ENCODE measurements at regions not wholly inside any gene's neighbourhood (a gene's known extent, or its start where the extent isn't known, plus 50 kb on each side); places are given as distances from the start of the nearest gene placed in this dataset.
"Not testable (repeated sequence)": the region's sequence is repeated elsewhere in the genome, so short reads cannot be mapped to it uniquely, and the experiment has no call there.

- no peaks in the 10 kb centered on the region for H3K27me3 Mint-ChIP-seq
- no peak overlapping the region for H3K27ac Mint-ChIP-seq
- intact Hi-C loops (cut with micrococcal nuclease): no loop called here
These were observed 428.6 kb upstream of the CAMK1G start for GRCh38 chr1:209154912-209155311.

GRCh38 chr1:209155546-209155945 lies 428.0 kb upstream of the CAMK1G start:
- H3K36me3 Mint-ChIP-seq (ENCODE audit: low read depth): no peaks in the 10 kb centered on the region
- H3K4me3 Mint-ChIP-seq: no peak overlapping the region
- DNase-seq: no peak
- H3K4me1 Mint-ChIP-seq: no peaks in the 10 kb centered on the region
- no peaks in the 10 kb centered on the region for H3K27me3 Mint-ChIP-seq
- no peak overlapping the region for H3K27ac Mint-ChIP-seq
- no peaks in the 10 kb centered on the region for H3K9me3 Mint-ChIP-seq
- intact Hi-C loops (cut with micrococcal nuclease): no loop called here

More at GRCh38 chr1:209154912-209155311, 428.6 kb upstream of the CAMK1G start:
- Mint-ChIP-seq H3K9me3 (no peaks in the 10 kb centered on the region), H3K4me3 (no peak overlapping the region), H3K36me3 (ENCODE audit: low read depth) (no peaks in the 10 kb centered on the region), H3K4me1 (no peaks in the 10 kb centered on the region)
- DNase-seq: no peak

- no peaks in the 10 kb centered on the region for H3K4me1 Mint-ChIP-seq
These were observed 426.5 kb upstream of the CAMK1G start for GRCh38 chr1:209156991-209157390.

DNA sequence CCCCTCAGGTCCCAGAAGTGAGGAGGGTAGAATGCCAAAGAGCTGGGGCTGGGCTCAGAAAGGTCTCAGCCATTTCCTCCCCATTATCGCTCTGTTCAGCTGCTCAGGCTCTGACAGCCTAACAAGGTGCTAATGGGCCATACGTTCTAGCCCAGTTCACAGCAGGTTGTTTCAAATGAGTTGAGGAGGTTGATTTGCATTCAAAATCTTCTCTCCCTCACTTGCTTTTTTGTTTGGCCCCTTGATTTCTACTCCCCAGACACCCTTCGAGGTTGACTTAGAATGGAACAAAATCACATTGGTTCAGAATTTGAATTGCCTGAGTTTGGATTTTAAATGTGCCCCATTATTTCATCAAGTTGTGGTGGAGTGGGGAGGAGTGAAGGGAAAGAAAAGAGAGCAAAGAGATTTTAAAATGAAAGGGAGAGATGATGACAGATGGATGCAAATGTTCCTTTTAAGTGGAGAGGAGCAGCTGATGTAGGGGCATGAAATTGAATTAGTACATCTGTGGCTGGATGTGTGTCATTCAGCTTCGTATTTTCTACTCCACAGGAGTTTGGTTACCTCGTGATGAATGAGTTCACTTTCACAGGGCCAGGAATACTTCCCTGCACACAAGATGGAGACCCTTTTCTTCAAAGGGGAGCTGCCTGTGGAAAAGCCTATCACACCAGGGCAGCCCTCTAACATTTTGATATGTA lies 425.8 kb upstream of the CAMK1G start:
- Mint-ChIP-seq H3K36me3 (ENCODE audit: low read depth) (no peaks in the 10 kb centered on the region), H3K4me3 (no peak overlapping the region), H3K27me3 (no peaks in the 10 kb centered on the region), H3K4me1 (no peaks in the 10 kb centered on the region), H3K9me3 (no peaks in the 10 kb centered on the region), H3K27ac (no peak overlapping the region)
- no peak for DNase-seq
- intact Hi-C loops (cut with micrococcal nuclease): no loop called here

More at GRCh38 chr1:209156991-209157390, 426.5 kb upstream of the CAMK1G start:
- intact Hi-C loops (cut with micrococcal nuclease): no loop called here
- Mint-ChIP-seq H3K27me3 (no peaks in the 10 kb centered on the region), H3K4me3 (no peak overlapping the region), H3K27ac (no peak overlapping the region), H3K36me3 (ENCODE audit: low read depth) (no peaks in the 10 kb centered on the region), H3K9me3 (no peaks in the 10 kb centered on the region)
- DNase-seq: no peak

GRCh38 chr1:209158851-209159250 lies 424.7 kb upstream of the CAMK1G start:
- Mint-ChIP-seq H3K9me3 (no peaks in the 10 kb centered on the region), H3K27ac (no peak overlapping the region), H3K4me3 (no peak overlapping the region), H3K27me3 (no peaks in the 10 kb centered on the region), H3K36me3 (ENCODE audit: low read depth) (no peaks in the 10 kb centered on the region), H3K4me1 (no peaks in the 10 kb centered on the region)
- intact Hi-C loops (cut with micrococcal nuclease): no loop called here
- no peak for DNase-seq

DNA sequence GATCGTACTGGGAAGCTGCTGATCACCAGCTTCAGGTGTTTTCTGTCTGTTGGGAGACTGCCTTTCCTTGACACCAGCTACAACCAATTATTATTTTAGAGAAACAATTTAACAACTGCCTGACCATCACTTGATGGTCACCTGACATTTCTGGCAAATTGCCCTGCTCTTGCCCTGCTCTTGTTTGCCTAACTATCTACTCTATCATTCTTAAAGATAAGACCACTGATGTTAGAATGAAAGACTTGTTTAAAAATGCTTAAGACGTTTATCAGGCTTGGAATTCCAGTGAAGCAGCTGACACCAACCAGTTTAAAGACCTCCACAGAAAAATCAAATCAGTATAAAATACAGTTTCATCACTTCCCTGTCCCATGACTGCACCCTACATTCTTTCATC lies 423.3 kb upstream of the CAMK1G start:
- no peak for DNase-seq

DNA sequence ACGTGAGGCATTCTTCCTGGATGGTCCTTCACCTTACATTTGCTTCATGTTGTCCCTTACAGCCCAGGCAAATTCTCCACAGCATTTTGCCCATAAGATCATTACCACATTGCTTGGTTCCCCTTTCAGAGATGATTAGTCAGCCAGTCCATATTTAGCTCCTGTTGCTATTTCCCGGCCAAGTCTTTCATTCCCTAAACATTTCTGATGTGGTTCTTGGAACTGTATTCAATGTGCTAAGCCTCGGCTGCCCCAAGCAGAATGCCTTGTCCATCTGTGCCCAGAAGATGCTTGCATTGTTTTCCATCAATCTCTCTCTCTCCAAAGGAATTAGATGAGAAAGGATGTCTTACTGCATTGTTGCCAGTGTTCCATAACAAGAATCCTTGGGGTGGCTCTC lies 420.9 kb upstream of the CAMK1G start:
- no peaks in the 10 kb centered on the region for H3K36me3 Mint-ChIP-seq (ENCODE audit: low read depth)
- H3K27ac Mint-ChIP-seq: no peak overlapping the region
- no peaks in the 10 kb centered on the region for H3K9me3 Mint-ChIP-seq

More for the DNA sequence above, 423.3 kb upstream of the CAMK1G start:
- intact Hi-C loops (cut with micrococcal nuclease): no loop called here
- H3K36me3 Mint-ChIP-seq (ENCODE audit: low read depth): no peaks in the 10 kb centered on the region
- no peaks in the 10 kb centered on the region for H3K4me1 Mint-ChIP-seq
- H3K4me3 Mint-ChIP-seq: no peak overlapping the region
- H3K27ac Mint-ChIP-seq: no peak overlapping the region
- no peaks in the 10 kb centered on the region for H3K27me3 Mint-ChIP-seq
- no peaks in the 10 kb centered on the region for H3K9me3 Mint-ChIP-seq

DNA sequence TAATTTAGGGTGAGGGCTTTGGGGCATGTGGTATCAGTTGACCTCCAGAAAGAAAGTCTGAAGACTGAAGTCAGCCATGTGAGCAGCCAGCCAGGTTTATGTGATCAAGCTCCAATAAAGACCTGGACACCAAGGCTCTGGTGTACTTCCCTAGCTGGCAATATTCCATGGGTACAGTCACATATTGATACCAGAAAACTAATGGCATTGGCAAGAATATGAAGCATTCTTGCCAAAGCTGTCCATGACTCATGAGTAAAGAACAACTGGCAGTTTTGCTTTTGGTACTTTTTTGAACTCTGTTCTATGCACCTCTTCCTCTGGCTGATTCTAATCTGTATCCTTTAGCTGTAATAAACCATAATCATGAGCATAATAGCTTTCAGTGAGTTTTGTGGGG lies 415.3 kb upstream of the CAMK1G start:
- H3K27ac Mint-ChIP-seq: no peak overlapping the region
- no peak for DNase-seq
- no peaks in the 10 kb centered on the region for H3K9me3 Mint-ChIP-seq
- no peaks in the 10 kb centered on the region for H3K27me3 Mint-ChIP-seq
- no peaks in the 10 kb centered on the region for H3K4me1 Mint-ChIP-seq
- intact Hi-C loops (cut with micrococcal nuclease): no loop called here
- no peaks in the 10 kb centered on the region for H3K36me3 Mint-ChIP-seq (ENCODE audit: low read depth)
- H3K4me3 Mint-ChIP-seq: no peak overlapping the region

More for the DNA sequence above, 420.9 kb upstream of the CAMK1G start:
- no peaks in the 10 kb centered on the region for H3K4me1 Mint-ChIP-seq
- H3K4me3 Mint-ChIP-seq: no peak overlapping the region
- DNase-seq: no peak
- H3K27me3 Mint-ChIP-seq: no peaks in the 10 kb centered on the region
- intact Hi-C loops (cut with micrococcal nuclease): no loop called here

- Mint-ChIP-seq H3K4me1 (no peaks in the 10 kb centered on the region), H3K9me3 (no peaks in the 10 kb centered on the region), H3K36me3 (ENCODE audit: low read depth) (no peaks in the 10 kb centered on the region), H3K4me3 (no peak overlapping the region), H3K27me3 (no peaks in the 10 kb centered on the region), H3K27ac (no peak overlapping the region)
- intact Hi-C loops (cut with micrococcal nuclease): no loop called here
- no peak for DNase-seq
These were observed 412.4 kb upstream of the CAMK1G start for GRCh38 chr1:209171151-209171550.

DNA sequence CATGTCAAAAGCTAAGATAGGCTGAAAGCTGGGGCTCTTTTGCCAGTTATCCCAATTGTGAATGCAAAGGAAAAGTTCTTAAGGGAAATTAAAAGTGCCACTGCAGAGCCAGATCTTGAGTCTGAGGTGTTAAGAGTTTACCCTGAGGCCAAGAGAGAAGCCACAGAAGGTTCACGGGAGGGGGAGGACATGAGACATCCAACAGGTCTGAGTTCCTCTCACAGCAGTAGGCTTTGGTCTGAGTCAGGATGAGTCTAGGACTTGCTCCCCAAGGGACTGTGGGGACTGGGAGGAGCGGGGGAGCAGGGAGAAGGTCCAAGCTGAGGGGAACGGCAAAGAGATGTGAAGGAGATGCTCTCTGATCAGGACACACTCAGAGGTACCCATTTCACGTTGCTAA lies 411.2 kb upstream of the CAMK1G start:
- Mint-ChIP-seq H3K27ac (no peak overlapping the region), H3K36me3 (ENCODE audit: low read depth) (no peaks in the 10 kb centered on the region), H3K4me3 (no peak overlapping the region), H3K27me3 (no peaks in the 10 kb centered on the region), H3K9me3 (no peaks in the 10 kb centered on the region), H3K4me1 (no peaks in the 10 kb centered on the region)
- no peak for DNase-seq
- intact Hi-C loops (cut with micrococcal nuclease): no loop called here

DNA sequence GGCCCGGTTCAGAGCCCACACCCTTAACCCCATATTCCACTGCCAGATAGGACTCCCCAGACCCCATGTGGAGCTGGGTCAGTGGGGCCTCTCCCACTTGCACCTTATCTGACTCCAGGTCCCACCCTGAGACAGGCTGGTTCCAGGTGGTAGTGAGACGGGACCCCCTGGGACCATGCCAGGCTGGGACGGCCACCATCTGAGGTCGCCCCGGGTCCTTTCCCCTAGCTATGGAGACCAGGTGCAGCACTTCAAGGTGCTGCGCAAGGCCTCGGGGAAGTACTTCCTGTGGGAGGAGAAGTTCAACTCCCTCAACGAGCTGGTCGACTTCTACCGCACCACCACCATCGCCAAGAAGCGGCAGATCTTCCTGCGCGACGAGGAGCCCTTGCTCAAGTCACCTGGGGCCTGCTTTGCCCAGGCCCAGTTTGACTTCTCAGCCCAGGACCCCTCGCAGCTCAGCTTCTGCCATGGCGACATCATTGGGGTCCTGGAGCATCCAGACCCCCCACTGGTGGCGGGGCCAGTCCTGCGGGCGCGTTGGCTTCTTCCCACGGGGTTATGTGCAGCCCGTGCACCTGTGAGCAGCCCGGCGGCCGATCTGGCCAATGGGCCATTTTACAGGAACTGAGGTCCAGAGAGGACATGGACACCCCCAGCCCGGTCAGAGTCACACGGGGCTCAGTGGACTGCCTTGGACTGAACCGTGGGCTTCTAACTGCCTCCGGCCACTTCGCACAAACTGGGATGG lies 410.5 kb upstream of the CAMK1G start:
- intact Hi-C loops (cut with micrococcal nuclease); H3K36me3 Mint-ChIP-seq (ENCODE audit: low read depth); H3K4me3 Mint-ChIP-seq; H3K4me1 Mint-ChIP-seq; H3K27ac Mint-ChIP-seq; H3K27me3 Mint-ChIP-seq; H3K9me3 Mint-ChIP-seq; DNase-seq: not testable (repeated sequence)

DNA sequence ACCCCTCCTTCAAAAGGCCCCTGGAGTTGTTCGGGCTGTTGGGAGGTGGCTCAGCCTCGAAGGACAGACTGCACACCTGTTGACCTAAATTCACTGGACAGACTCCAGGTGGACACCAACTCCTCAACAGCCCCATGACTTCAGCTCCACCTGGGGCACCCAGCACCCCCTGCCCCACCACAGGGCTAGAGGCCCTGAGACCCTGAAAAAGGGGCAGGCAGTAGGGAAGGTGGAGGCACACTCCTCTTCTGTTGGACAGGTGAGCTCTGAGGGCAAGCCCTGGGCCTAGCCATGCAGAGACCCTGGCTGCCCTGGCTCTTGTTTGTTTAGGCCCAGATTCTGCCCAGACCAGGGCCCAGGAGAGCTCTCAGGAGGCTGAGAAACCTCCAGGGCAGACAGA lies 409.7 kb upstream of the CAMK1G start:
- intact Hi-C loops (cut with micrococcal nuclease); DNase-seq; H3K27ac Mint-ChIP-seq; H3K4me1 Mint-ChIP-seq; H3K4me3 Mint-ChIP-seq; H3K36me3 Mint-ChIP-seq (ENCODE audit: low read depth); H3K9me3 Mint-ChIP-seq; H3K27me3 Mint-ChIP-seq: not testable (repeated sequence)

GRCh38 chr1:209176866-209177430 lies 406.6 kb upstream of the CAMK1G start:
- no peaks in the 10 kb centered on the region for H3K4me1 Mint-ChIP-seq

DNA sequence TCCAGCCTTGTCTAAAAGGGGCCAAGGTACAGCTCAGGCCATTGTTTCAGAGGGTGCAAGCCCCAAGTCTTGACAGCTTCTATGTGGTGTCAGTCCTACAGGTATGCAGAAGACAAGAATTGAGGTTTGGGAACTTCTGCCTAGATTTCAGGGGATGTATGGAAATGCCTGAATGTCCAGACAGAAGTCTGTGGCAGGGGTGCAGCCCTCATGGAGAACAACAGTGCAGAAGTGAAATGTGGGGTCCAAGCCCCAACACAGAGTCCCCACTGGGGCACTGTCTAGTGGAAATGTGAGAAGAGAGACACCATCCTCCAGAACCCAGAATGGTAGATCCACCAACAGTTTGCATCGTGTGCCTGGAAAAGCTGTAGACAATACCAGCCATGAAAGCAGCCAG lies 400.3 kb upstream of the CAMK1G start:
- Mint-ChIP-seq H3K27me3 (no peaks in the 10 kb centered on the region), H3K4me1 (no peaks in the 10 kb centered on the region), H3K27ac (no peak overlapping the region), H3K9me3 (no peaks in the 10 kb centered on the region), H3K36me3 (ENCODE audit: low read depth) (no peaks in the 10 kb centered on the region), H3K4me3 (no peak overlapping the region)
- DNase-seq: peak; percentile 13
- intact Hi-C loops (cut with micrococcal nuclease): no loop called here

More at GRCh38 chr1:209176866-209177430, 406.6 kb upstream of the CAMK1G start:
- no peaks in the 10 kb centered on the region for H3K9me3 Mint-ChIP-seq
- H3K36me3 Mint-ChIP-seq (ENCODE audit: low read depth): no peaks in the 10 kb centered on the region
- H3K27ac Mint-ChIP-seq: no peak overlapping the region
- intact Hi-C loops (cut with micrococcal nuclease): no loop called here
- H3K4me3 Mint-ChIP-seq: no peak overlapping the region
- no peak for DNase-seq
- no peaks in the 10 kb centered on the region for H3K27me3 Mint-ChIP-seq

Measured in activated CD4-positive, alpha-beta T cell treated with anti-CD3 and anti-CD28 coated beads, Interleukin-2, amount 10 ng/mL, durations not matched to agents 24 days and 14 days (primary cell).